ENCODE measurements at regions not wholly inside any gene's neighbourhood (a gene's known extent, or its start where the extent isn't known, plus 50 kb on each side); places are given as distances from the start of the nearest gene placed in this dataset.

DNA sequence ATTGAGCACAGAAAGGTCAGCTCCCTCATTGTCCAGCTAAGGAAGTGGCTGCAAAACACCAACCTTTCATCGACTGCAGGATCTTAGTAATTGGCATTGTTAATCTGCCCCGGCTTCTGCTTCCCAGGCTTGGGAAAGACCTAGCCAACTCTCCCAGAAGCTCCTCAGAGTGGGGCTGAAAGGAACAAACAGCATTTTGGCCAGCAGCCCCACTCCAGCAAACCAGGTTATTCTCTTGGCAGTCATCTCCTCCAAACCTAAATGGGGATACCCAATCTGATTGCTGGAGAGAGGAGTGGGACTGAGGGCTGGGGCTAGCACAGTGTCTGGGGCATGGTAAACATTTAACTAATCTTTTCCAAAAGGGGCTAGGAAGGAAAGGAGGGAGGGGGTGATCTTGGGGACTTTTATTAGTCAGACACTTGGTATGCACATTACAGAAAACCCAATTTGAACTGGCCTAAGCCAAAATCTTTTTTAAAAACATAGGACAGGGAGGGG lies 294.4 kb downstream of the MN1 start:
- TF ChIP-seq GATA3 (IDR thresholded peaks at IDR 0.05; ENCODE audit: low read depth, low read length) (no peak), GATA2 (IDR thresholded peaks at IDR 0.05; ENCODE audit: low read depth, low read length) (no peak)

DNA sequence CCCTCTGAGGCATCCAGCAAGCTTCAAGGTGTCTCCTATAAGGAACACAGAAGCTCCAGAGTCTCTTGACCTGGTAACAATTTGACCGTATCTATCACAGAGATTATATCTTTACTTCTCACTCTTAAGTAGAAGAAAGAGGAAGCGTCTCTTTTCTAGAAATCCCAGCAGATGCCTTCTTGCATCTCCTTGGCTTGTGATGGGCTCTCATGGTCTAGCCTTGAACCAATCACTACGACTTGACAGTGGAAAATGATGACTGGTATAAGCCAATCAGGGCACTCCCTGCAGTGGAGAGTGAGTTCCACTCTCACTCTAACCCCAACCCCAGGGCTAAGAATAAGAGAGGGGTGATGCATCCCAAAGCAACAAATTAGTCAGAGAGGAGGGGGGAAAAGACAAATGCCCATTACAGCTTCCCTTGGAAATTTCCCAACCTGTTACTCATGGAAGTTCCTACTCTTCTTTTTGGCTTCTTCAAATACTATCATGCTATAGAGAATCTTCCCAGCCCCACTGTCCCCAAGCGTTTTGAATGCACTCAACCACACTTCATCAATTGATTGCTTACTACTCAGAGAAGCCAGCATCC lies 293.5 kb downstream of the MN1 start:
- no peak for TF ChIP-seq GATA3 (IDR thresholded peaks at IDR 0.05; ENCODE audit: low read depth, low read length)
- no peak for TF ChIP-seq GATA2 (IDR thresholded peaks at IDR 0.05; ENCODE audit: low read depth, low read length)

DNA sequence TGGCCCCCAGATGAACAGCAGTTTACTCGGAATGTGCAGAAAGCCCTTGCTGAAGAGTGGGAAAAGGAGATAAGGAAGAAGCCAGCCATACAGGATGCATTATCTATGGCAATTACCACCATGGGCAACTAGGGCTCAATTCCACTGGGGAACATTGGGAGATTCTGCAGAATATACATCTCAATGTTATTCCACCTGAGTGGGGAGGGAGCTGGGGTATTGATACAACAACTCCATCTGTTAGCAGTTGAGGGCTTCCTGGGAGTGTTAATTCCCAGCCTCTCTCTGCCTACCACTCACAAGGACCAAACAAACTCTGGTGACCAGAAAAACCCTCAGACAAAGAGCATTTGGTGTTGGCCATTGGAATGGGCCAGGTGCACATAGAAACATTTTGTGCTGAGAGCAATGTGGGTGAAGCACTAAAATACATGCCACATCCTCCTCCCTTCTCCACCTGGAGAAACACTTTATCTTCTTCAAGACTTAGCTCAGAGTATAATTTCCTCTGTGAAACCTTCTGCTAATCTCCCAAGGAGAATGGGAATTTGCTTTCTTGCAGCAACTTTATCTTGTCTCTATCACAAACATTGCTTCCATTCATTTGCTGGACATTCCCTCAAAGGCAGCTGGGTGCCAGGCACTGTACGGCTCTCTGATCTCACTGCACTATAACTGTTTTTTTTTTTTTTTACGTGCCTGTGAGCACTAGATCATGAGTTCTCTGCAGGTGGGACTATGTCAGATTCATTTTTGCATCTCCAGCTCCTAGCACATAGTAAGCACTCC lies 292.2 kb downstream of the MN1 start:
- TF ChIP-seq GATA3 (IDR thresholded peaks at IDR 0.05; ENCODE audit: low read depth, low read length) (no peak), GATA2 (IDR thresholded peaks at IDR 0.05; ENCODE audit: low read depth, low read length) (no peak)

DNA sequence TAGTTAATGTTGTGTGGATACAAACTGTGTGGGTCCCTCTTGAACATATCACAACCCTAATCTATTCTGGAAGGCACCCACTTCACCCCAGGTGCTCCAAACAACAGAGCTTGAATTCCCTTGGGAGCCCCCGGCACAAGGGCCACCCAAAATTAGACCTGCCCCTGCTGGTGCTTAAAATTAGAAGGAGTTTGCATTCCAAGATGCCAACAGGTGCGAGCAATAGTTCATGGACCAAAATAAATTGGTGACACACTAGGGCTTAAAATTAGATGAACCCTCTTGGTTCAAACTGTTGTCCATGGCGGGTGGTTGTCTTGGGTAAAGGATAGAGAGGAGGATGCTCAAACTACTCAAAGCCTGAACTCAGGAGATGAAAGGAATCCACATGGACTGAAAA lies 291.5 kb downstream of the MN1 start:
- TF ChIP-seq GATA2 (IDR thresholded peaks at IDR 0.05; ENCODE audit: low read depth, low read length) = no peak
- TF ChIP-seq GATA3 (IDR thresholded peaks at IDR 0.05; ENCODE audit: low read depth, low read length) = no peak

DNA sequence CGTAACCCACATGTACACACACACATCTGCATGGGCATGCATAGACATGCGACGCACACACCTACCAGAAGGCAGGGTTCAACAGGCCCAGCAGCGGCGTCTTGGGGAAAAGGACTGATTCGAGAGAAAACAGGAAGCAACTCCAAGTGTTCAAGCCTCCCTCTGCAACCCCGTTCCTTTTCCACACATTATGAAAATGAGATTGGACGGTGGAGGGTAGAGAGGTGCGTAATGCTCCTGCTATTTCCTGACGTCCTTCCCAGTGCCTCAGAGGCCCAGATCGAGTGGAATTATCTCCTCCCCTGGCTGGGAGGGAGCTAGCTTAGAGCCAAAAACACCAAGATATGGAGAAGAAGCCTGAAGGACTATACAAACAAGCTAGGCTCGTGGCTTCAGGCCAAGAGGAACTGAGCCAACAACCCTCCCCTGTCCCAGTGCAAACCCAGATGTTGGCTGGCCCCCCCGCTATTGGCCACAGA lies 289.2 kb downstream of the MN1 start:
- TF ChIP-seq GATA2 (IDR thresholded peaks at IDR 0.05; ENCODE audit: low read depth, low read length) (no peak), GATA3 (IDR thresholded peaks at IDR 0.05; ENCODE audit: low read depth, low read length) (no peak)

DNA sequence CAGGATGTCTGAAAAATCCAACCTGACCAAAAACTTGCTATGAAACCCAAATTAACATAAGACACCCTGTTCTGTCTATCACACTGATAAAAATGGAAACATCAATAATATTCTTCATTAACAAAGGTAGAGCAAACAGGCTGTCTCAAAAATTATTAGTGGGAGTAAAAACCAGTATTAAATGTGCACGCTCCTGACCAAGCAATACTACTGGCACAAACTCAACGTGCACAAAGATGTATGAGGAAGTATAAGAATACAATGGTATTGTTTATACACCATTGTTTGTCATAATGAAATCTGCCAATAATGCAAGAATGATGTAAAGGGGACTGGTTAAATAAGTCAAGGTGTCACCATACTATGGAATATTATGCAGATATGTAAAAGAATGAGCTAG lies 288.5 kb downstream of the MN1 start:
- TF ChIP-seq GATA2 (IDR thresholded peaks at IDR 0.05; ENCODE audit: low read depth, low read length) (no peak), GATA3 (IDR thresholded peaks at IDR 0.05; ENCODE audit: low read depth, low read length) (no peak)

DNA sequence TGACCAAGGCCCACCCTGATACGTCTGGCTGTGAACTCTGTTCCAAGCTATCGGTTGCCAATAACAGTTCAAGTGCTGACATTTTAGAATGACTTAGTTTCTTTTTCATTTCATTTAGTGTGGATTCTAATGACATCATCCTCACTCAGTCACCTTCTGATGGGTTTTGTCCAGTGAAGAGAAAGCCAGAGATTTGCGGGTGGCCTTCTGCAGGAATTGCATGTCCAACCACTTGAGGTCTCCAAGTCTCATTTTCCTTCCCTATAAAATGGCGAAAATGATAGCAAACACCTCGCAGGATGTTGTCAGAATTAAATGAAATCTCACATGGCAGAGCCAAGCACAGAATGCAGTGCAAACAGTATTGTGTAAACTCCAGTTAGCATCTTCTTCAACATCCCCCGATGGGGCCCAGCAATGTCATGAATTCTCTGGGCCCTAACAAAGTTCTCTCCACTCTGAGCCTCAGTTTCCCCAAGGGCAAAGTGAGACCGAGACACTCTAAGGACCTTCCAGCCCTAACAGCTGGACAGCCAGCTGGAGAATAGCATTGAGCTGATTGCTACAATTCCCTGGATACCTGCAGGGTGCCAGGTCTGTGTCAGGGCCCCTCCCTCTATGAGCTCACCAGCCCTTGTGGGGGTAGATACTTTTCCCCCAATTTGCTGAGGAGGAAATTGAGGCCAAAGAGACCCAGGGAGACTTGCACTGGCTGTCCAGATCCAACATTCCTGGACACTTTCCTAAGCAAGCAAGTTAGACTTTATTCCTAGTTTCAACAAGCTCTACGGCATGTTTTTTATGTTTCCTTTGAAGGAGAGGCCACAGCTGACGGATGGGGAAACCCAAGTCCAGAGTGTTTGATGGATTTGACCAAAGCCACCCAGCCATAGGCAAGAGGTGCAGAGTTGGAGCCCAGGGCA lies 286.7 kb downstream of the MN1 start:
- TF ChIP-seq GATA2 (IDR thresholded peaks at IDR 0.05; ENCODE audit: low read depth, low read length) (no peak), GATA3 (IDR thresholded peaks at IDR 0.05; ENCODE audit: low read depth, low read length) (no peak)

DNA sequence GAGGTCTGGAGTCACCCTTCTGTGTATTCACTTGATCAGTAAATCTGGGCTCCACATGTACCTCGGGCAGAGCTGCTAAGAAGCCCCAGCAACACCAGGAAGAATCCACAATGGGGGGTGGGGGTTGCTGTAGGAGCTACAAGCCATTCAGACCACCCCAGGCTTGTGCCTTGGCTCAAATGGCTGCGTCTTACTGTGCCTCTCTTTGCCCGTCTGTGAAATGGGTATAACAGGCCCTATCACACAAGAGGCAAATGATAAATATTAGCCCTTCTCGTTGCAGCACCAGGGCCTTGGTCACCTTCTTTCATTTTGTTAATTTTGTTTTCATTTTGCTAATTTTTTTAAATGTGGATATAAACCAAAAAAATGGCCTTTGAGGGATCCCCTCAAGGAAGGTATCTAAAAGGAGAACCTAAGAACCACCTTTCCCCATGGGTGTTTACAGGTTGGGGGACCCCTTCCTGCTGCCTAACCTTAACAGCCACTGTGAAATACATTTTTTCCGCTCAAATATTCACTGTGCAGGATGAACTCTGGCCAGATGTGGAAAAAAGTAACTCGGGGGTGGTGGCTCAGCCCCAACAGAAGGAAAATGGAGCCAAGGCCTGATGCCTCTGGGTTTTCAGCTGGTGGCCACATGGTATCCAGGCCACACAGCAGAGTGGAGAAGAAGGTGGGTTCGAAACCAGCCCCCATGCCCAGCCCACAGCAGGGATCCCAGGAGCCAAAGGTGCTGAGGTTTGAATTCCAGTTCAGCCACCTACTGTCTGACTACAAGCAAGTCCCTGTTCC lies 284.0 kb downstream of the MN1 start:
- TF ChIP-seq GATA2 (IDR thresholded peaks at IDR 0.05; ENCODE audit: low read depth, low read length) (no peak), GATA3 (IDR thresholded peaks at IDR 0.05; ENCODE audit: low read depth, low read length) (no peak)

DNA sequence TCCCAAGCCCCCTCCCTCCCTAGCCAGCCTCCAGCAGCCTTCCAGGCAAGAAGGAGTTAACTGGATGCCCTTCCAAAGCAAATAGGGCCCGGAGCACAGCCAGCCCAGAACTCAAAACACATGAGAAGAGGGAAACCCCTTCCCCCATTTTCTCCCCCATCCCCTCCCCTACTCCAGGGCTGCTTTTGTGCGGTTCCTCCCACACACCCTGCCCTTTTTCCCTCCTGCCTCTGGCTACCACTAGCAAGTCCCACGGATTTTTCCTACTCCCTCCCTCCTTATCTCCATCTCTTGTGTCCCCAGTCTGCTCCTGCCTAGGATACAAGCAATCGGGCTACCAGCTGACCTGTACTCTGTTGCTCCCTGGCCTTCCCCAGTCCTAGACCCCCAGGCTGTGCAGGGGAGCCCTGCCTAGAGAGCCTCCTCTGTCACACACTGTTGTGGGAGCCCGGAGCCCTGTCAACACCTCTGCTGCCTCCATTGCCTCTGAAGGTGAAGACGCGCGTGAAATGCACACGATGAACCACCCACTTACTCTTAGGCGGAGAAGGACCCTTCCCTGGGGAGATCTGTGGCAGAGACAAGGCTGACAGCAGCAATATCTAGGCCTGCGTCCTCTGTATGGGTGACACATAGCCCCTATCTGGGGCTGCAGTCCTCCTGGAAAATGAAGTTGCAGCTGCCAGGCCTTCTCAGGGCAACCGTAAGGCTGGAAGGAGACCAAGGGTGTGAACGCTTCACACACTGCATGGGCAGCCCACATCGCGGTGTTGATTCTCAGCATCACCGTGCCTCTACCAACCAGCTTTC lies 282.8 kb downstream of the MN1 start:
- TF ChIP-seq GATA3 (IDR thresholded peaks at IDR 0.05; ENCODE audit: low read depth, low read length) (no peak), GATA2 (IDR thresholded peaks at IDR 0.05; ENCODE audit: low read depth, low read length) (peak; percentile 53)

DNA sequence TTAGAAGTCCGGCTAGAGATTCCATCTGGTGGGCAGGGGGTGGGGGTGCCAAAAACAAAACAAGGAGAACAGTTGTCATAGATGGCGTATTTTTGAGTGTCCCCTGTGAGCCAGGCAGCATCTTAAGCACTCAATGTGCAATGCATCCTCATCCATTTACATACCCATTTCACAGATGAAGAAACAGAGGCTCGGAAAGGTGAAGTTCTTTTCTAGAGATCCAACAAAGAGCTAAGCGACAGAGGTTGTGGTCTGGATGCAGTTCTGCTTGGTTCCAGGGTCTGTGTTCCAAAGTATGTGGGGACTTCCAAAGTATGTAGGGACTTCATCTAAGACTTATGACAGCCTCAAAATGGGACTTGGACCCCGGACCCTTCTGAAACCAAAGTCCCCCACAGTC lies 277.8 kb downstream of the MN1 start:
- TF ChIP-seq GATA3 (IDR thresholded peaks at IDR 0.05; ENCODE audit: low read depth, low read length) (no peak), GATA2 (IDR thresholded peaks at IDR 0.05; ENCODE audit: low read depth, low read length) (no peak)

DNA sequence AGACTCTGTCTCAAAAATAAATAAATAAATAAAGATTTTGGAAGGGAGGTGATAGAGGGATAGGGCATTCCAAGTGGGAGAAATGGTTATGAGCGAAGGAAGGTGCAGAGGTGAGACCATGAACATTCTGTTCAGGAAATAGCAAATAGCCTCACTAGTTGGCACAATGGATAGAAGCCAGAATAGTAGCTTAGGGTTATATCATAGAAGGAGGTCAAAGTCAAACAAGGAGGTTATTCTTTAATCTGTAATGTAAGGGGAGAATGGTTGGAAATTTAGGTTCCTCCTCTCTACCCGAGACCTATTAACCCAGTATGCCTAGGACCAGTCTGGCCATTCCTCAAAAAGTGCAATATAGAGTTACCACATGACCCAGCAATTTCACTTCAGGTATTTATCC lies 275.8 kb downstream of the MN1 start:
- TF ChIP-seq GATA2 (IDR thresholded peaks at IDR 0.05; ENCODE audit: low read depth, low read length) = no peak
- TF ChIP-seq GATA3 (IDR thresholded peaks at IDR 0.05; ENCODE audit: low read depth, low read length) = no peak

DNA sequence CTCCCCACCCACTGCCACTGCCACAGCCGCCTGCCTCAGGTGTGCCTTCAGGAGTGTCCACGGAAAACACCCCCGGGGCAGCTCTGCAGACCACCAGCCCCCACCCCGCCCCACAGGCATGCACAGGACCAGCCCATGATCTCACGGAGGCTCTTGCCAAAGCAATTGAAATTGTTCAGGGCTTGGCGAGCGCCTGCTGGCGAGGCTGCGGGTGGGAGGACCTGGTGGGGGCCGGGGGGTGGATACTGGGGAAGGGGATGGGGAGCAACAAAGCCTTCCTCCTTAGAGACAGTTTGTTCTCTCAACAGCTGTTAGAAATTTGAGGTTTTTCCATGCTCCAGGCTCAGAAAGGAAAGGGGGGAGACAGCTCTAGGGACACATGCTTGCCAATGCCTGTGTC lies 274.7 kb downstream of the MN1 start:
- no peak for TF ChIP-seq GATA2 (IDR thresholded peaks at IDR 0.05; ENCODE audit: low read depth, low read length)
- TF ChIP-seq GATA3 (IDR thresholded peaks at IDR 0.05; ENCODE audit: low read depth, low read length) = no peak
